Suppressor macrophage treated with lipopolysaccharide for 4 hours (primary cell): ENCODE measurements at regions not wholly inside any gene's neighbourhood (a gene's known extent, or its start where the extent isn't known, plus 50 kb on each side); places are given as distances from the start of the nearest gene placed in this dataset.
"Not testable (repeated sequence)": the region's sequence is repeated elsewhere in the genome, so short reads cannot be mapped to it uniquely, and the experiment has no call there.

Experiments used
- DNase-seq: peaks from one replicate; pipeline ENCODE4 v3.0.0-alpha.2; 2020

GRCh38 chr14:84436528-84436927, 1093.4 kb upstream of the FLRT2 start:
- no peak for DNase-seq

GRCh38 chr14:84442521-84442920, 1087.4 kb upstream of the FLRT2 start:
- DNase-seq: no peak

GRCh38 chr14:84445486-84445885, 1084.5 kb upstream of the FLRT2 start:
- no peak for DNase-seq

DNA sequence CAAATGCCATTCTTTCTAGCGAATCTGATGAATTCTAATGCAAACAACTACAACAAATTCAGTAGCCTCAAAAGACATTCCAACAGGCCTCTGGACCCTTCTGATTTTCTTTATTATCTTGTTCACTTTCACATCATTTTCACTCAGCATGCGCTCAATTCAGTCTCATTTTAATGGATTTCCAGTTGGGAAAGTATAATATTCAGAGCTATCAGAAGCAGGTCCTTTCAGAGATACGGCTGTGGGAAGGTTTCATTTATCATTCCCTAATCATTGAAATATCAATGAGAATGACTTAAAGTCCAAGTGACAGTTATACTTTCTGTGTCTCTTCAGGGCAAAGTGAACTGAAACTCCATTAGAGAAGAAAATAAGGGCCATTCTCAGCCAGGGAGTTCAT, 1083.7 kb upstream of the FLRT2 start:
- DNase-seq: no peak

- DNase-seq: no peak
These were observed 1076.5 kb upstream of the FLRT2 start for GRCh38 chr14:84453307-84453950.

GRCh38 chr14:84454114-84454513, 1075.8 kb upstream of the FLRT2 start:
- DNase-seq: no peak

GRCh38 chr14:84456946-84457345, 1073.0 kb upstream of the FLRT2 start:
- DNase-seq: no peak

DNA sequence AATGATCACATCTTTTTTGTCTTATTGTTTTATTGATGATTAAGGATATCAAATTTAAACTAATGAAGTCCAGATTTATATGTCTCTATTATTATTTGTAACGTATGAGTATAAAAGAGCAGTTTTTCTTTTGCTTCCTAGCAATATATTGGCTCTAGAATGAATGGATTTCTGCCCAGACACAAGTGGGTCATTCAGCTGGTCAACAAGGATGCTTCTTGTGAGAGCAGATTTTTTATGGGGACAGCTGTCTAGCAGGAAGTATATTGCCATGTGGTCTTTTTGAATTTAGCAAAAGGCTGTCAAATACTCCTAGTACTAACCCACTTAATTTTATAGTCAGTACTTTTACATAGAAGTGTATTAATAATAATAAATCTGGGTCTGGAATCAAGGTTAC, 1071.1 kb upstream of the FLRT2 start:
- no peak for DNase-seq

DNA sequence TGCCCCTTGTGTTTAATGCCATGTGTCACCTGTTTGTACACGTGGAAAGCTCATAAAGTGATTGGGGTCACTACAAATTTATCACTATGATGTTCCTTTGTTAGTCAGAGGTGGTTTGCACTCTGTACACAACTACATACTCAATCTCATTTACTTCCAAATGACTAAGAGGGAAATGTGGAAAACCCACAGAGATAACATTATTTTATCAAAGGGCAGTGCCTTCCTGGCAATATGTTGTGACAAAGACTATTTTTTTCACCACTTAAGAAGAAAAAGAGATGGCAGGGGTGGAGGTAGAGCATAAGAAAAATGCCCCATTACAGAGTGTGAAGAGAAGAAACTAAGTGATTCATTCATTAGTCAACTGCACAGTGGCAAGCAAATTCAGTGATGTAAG, 1064.1 kb upstream of the FLRT2 start:
- no peak for DNase-seq

DNA sequence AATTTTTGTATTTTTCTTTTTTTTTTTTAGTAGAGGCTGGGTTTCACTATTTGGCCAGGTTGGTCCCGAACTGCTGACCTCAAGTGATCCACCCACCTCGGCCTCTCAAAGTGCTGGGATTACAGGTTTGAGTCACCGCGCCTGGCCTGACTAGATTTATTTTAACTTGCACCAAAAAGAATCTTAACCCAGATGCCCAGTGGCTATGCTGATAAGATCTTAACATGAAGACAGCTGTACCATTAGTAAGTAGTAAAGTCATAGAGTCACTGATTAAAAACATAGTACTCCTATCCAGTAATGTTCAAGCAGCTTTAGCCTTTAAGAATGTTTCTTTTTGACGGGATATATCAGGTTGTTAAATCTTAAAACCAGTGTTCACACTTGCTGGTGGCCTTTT, 1061.8 kb upstream of the FLRT2 start:
- DNase-seq: no peak

DNA sequence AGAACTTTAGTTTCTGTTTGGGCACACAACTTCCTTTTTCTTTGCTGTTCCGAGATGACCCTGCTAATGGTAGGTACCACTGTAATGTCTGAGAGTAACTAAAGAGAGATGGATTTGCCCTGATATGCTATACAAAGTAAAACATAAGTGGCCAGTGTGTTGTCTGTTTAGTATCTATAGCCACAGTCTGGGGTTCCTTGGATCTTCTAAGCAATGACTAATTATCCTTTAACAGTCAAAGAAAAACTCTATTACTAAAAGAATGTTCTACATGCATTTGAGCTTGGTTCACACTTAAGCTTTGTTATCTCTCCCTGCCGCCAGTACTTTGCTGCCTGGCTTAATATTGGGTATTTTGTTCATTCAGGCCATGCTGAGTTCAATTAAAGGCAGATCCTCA, 1051.9 kb upstream of the FLRT2 start:
- DNase-seq: no peak

GRCh38 chr14:84482256-84483071, 1047.5 kb upstream of the FLRT2 start:
- no peak for DNase-seq

DNA sequence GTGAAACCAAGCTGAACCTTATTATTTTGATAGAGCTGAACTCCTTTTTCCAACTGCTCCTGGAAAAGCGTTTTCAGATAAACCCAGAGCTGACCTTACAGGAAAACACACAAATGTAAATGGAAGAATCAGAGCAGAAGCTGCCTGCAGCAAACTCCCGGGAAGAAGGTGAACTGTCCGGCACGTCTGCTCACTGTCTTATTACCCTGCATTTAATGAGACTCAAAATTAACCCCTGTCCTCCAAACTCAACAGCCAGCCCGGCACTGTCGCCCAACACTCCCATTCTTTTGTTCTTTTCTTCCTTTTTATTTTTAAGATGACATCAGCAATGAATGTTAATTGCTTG, 1046.9 kb upstream of the FLRT2 start:
- DNase-seq: no peak

- not testable (repeated sequence) for DNase-seq
These were observed 1045.7 kb upstream of the FLRT2 start for GRCh38 chr14:84484243-84484642.

- no peak for DNase-seq
These were observed 1044.9 kb upstream of the FLRT2 start for GRCh38 chr14:84485036-84485435.

GRCh38 chr14:84490081-84490480, 1039.9 kb upstream of the FLRT2 start:
- no peak for DNase-seq

- no peak for DNase-seq
These were observed 1037.3 kb upstream of the FLRT2 start for GRCh38 chr14:84492685-84493084.

DNA sequence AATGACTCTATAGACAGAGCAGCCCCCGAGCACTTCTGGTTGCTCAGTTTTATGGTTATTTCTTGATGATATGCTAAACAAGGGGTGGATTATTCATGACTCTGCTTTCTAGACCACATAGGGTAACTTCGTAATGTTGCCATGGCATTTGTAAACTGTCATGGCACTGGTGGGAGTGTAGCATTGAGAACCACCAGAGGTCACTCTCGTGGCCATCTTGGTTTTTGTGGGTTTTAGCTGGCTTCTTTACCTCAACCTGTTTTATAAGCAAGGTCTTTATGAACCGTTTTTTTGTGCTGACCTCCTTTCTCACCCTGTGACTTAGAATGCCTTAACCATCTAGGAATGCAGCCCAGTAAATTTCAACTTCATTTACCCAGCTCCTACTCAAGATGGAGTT, 1036.2 kb upstream of the FLRT2 start:
- no peak for DNase-seq

GRCh38 chr14:84496677-84497076, 1033.3 kb upstream of the FLRT2 start:
- DNase-seq: no peak

GRCh38 chr14:84512823-84513222, 1017.1 kb upstream of the FLRT2 start:
- DNase-seq: not testable (repeated sequence)

DNA sequence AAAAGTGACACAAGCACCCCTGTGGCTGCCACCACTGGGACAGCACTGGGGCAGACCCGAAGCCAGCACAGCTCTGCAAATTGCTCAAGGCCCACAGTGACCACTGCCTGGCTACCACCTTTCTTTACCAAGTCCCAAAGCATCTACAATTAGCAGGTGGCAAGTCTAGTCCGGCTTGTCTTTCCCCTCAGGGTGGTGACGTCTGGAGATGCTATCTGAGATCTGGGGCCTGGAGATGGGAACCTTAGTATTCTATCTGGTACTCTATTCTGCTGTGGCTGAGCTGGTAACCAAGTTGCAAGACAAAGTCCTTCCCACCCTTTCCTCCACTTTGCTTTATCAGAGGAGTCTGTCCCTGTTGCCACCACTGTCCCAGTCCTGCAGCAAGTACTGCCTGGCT, 1010.1 kb upstream of the FLRT2 start:
- DNase-seq: no peak

DNA sequence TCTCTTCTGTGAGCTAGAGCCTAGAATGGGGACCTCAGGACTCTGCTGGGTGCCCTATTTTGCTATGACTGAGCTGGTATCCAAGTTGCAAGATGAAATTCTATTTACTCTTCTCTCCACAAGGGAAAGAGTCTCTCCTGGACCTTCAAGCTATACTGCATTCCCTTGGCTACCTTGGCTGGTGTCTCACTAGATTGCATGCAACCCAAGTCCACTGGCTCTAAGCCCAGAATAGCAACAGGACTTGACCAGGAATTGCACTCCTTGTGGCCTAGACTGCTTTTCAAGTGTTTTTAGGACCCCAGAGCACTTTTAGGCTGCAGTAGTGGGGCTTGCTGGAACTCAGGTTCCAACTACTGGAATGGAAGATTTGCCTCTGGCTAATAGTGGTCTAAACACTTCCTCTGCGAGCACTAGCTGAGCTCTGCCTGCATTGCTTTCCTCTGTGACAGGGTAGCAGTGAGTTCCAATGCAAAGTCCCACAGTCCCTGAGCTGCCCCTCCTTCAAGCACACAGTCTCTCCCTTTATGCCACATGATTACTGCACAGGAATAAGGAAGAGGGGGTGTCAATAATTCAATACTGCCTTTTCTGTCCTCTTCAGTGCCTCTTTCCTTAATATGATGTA, 1009.1 kb upstream of the FLRT2 start:
- DNase-seq: no peak

DNA sequence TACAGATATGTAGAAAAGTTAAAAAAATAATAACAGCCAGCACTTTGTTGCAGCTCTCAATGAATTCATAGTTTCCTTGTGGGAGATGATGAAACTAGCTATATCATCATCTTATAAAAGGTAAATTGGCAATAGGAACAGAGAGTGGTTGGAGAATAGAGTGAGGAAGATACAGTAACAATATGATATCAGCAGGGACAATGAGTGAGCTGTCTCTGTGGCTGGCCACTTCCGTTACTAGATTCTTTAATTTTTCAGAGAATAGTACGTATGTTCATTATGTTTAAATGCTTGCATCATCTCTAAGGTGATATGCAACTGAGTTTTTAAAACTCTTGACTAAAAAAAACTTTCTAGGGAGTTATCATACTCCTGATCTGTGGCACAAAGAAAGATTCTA, 1006.2 kb upstream of the FLRT2 start:
- DNase-seq: no peak

GRCh38 chr14:84527706-84528105, 1002.2 kb upstream of the FLRT2 start:
- no peak for DNase-seq
